Liver (tissue), 8 donors: ENCODE measurements at regions not wholly inside any gene's neighbourhood (a gene's known extent, or its start where the extent isn't known, plus 50 kb on each side); places are given as distances from the start of the nearest gene placed in this dataset.

Experiments used
- DNase-seq: peaks from one replicate; pipeline ENCODE4 v3.0.0-alpha.2; 2017; ENCODE audit warnings: low spot score
- H3K27ac ChIP-seq, 2 donors: one replicate each; pipeline ENCODE4 v1.7.0; 2013; ENCODE audit warnings: inconsistent platforms in 2 of 2, low read length in 2 of 2, control low read depth in 1 of 2, low read depth in 1 of 2, mild to moderate bottlenecking in 1 of 2
- H3K27me3 ChIP-seq, 4 donors: one replicate each; pipeline versions ENCODE4 v1.6.1 to v1.7.0; 2013; ENCODE audit warnings: low read length in 3 of 4, inconsistent platforms in 1 of 4, mild to moderate bottlenecking in 1 of 4, moderate library complexity in 1 of 4; ENCODE audit not compliant: control insufficient read depth in 4 of 4, insufficient read depth in 4 of 4
- H3K36me3 ChIP-seq, 4 donors: one replicate each; pipeline versions ENCODE4 v1.6.1 to v1.7.0; 2013; ENCODE audit warnings: low read length in 3 of 4, mild to moderate bottlenecking in 3 of 4, low read depth in 1 of 4, moderate library complexity in 1 of 4; ENCODE audit not compliant: control insufficient read depth in 4 of 4, insufficient read depth in 3 of 4
- H3K4me1 ChIP-seq, 4 donors: one replicate each; pipeline versions ENCODE4 v1.6.1 to v1.7.0; 2013; ENCODE audit warnings: low read length in 3 of 4, mild to moderate bottlenecking in 3 of 4, moderate library complexity in 1 of 4; ENCODE audit not compliant: control insufficient read depth in 4 of 4, insufficient read depth in 4 of 4
- H3K4me3 ChIP-seq, 3 donors: one replicate each; pipeline versions ENCODE4 v1.6.1 to v1.7.0; 2013; ENCODE audit warnings: low read length in 3 of 3, control low read depth in 1 of 3, low read depth in 1 of 3, mild to moderate bottlenecking in 1 of 3
- H3K9ac ChIP-seq, 2 donors: one replicate each; pipeline ENCODE4 v1.7.0; 2013; ENCODE audit warnings: low read length in 2 of 2, mild to moderate bottlenecking in 2 of 2, moderate library complexity in 2 of 2, control low read depth in 1 of 2, low read depth in 1 of 2
- H3K9me3 ChIP-seq, 4 donors: one replicate each; pipeline versions ENCODE4 v1.6.1 to v1.7.0; 2013; ENCODE audit warnings: low read length in 3 of 4; ENCODE audit not compliant: control insufficient read depth in 4 of 4
- EGR1 ChIP-seq, 2 donors: IDR thresholded peaks; 2 replicates each; pipeline ENCODE4 v1.6.1; 2016 to 2018; ENCODE audit warnings: antibody characterized with exemption in 2 of 2, low read depth in 2 of 2
- FOXA1 ChIP-seq: IDR thresholded peaks from 2 replicates; pipeline ENCODE4 v1.6.1; 2016; ENCODE audit warnings: antibody characterized with exemption
- GABPA ChIP-seq, 2 donors: IDR thresholded peaks in 1 of 2; conservative IDR thresholded peaks in 1 of 2; 2 replicates each; pipeline ENCODE4 v1.6.1; 2016; ENCODE audit warnings: antibody characterized with exemption in 2 of 2, mild to moderate bottlenecking in 1 of 2, moderate library complexity in 1 of 2
- HNF4A ChIP-seq, 2 donors: conservative IDR thresholded peaks; 2 replicates each; pipeline ENCODE4 v1.6.1; 2016; ENCODE audit warnings: antibody characterized with exemption in 2 of 2, mild to moderate bottlenecking in 2 of 2
- HNF4G ChIP-seq: IDR thresholded peaks from 2 replicates; pipeline ENCODE4 v1.6.1; 2016; ENCODE audit warnings: antibody characterized with exemption
- NR2F2 ChIP-seq: IDR thresholded peaks from 2 replicates; pipeline ENCODE4 v1.6.1; 2016; ENCODE audit warnings: antibody characterized with exemption
- RAD21 ChIP-seq, 2 donors: IDR thresholded peaks; 2 replicates each; pipeline ENCODE4 v1.6.1; 2016; ENCODE audit warnings: antibody characterized with exemption in 2 of 2, mild to moderate bottlenecking in 2 of 2
- RXRA ChIP-seq, 2 donors: IDR thresholded peaks; 2 replicates each; pipeline ENCODE4 v1.6.1; 2017 to 2018; ENCODE audit warnings: antibody characterized with exemption in 2 of 2, mild to moderate bottlenecking in 1 of 2
- SP1 ChIP-seq: IDR thresholded peaks from 2 replicates; pipeline ENCODE4 v1.6.1; 2018; ENCODE audit warnings: antibody characterized with exemption, mild to moderate bottlenecking
- TAF1 ChIP-seq: conservative IDR thresholded peaks from 2 replicates; pipeline ENCODE4 v1.6.1; 2016; ENCODE audit warnings: antibody characterized with exemption, mild to moderate bottlenecking
- YY1 ChIP-seq: IDR thresholded peaks from 2 replicates; pipeline ENCODE4 v1.6.1; 2016; ENCODE audit warnings: antibody characterized with exemption, mild to moderate bottlenecking
- WGBS: extraction: QIAGEN DNeasy Blood & Tissue Kit; methylation state at CpG from one replicate; pipeline ENCODE4 v1.1.7; 2013; 5-methylcytosine and 5-hydroxymethylcytosine counted together
- TF ChIP-seq, protein P1 (sequence below): IDR thresholded peaks from 2 replicates; pipeline ENCODE4 v1.6.1; 2016; ENCODE audit warnings: antibody characterized with exemption
- TF ChIP-seq, protein P2 (sequence below): fragments of 150-350 bp; IDR thresholded peaks from 2 replicates; pipeline ENCODE4 v1.5.1; 2017; ENCODE audit warnings: improper control_type of control experiment, low read depth, low read length; ENCODE audit not compliant: missing input control
- TF ChIP-seq, protein P3 (sequence below): IDR thresholded peaks from 2 replicates; pipeline ENCODE4 v1.6.1; 2016; ENCODE audit warnings: antibody characterized with exemption
- donor health status: healthy.
- donor health status: healthy.
- donor health status: healthy.
- donor health status: healthy.
- donor health status: healthy.

DNA sequence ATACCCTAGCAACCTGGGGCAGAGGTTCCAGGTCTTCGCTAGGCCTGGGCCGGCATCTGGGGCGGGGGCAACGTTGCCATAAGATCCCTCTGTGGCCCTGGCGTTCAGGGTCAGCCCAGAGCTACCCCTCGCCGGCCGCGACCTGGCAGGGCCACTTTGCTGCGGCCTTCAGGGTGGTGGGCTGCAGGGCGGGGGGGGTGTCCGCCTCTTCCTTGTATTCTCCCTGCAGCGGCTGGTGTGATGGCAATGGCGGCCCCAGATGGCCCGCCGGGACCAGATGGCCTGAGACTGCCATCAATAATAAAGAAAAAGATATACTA lies 539.2 kb upstream of the POT1 start:
- TF ChIP-seq SP1: no peak
- TF ChIP-seq NR2F2: no peak
- no peak for TF ChIP-seq GABPA (IDR thresholded peaks at IDR 0.05 in 1 of 2, conservative IDR thresholded peaks at IDR 0.05 in 1 of 2)
- no peak for TF ChIP-seq YY1
- no peak for TF ChIP-seq FOXA1
- Histone ChIP-seq H3K36me3 (no peaks in the 10 kb centered on the region), H3K9ac (no peak overlapping the region), H3K27ac (no peak overlapping the region), H3K4me1 (no peaks in the 10 kb centered on the region), H3K27me3 (no peaks in the 10 kb centered on the region), H3K4me3 (no peak overlapping the region), H3K9me3 (no peaks in the 10 kb centered on the region)
- no peak for DNase-seq
- WGBS: 92% methylated on average over 16 of the region's 16 CpGs

DNA sequence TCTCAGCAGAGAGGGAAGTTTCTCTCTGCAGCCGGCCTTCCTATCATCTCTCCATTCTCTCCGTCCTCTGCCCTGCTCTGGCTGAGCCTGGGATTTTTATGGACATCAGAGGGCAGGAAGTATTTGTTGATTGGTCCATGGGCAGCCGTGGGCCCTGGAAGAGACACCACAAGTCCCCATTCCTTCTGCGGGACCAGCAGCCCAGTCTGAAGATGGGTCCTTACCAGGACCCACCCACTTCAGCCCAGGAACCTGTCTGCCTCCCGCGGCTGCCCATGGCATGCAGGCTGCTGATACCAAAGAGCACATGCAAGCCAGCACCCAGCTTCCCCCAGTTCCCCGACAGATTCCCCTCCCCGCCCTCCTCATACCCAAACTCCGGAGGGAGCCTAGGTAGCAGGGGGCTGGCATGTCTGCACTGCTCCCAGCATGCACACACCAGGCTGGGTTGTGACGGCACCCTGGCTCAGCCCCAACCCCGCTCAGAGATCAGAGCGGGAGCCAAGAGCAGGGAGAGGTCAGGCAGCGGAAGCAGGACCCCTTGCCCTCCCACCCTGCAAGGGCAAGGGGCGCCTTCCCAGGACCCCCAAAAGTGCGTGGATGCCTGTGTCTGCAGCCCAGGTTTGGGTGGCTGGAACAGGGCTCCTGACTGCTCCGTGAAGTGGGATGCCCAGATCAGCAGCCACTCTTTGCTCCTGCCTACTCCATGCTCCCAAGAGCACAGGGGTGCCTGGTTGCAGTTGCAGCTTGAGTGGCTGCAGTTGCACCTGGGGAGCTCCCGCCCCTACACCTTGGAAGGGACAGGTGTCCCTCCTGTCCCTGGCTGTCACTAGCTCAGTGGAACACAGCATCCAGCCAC lies 538.6 kb upstream of the POT1 start:
- Histone ChIP-seq H3K4me1 (no peaks in the 10 kb centered on the region), H3K27ac (no peak overlapping the region), H3K9ac (no peak overlapping the region), H3K27me3 (no peaks in the 10 kb centered on the region), H3K4me3 (no peak overlapping the region), H3K9me3 (no peaks in the 10 kb centered on the region), H3K36me3 (no peaks in the 10 kb centered on the region)
- no peak for TF ChIP-seq RXRA (IDR thresholded peaks at IDR 0.05)
- TF ChIP-seq EGR1 (IDR thresholded peaks at IDR 0.05; ENCODE audit: low read depth in 2 of 2): no peak
- TF ChIP-seq, protein P1, sequence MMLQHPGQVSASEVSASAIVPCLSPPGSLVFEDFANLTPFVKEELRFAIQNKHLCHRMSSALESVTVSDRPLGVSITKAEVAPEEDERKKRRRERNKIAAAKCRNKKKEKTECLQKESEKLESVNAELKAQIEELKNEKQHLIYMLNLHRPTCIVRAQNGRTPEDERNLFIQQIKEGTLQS: no peak
- TF ChIP-seq YY1: no peak
- no peak for TF ChIP-seq GABPA (IDR thresholded peaks at IDR 0.05 in 1 of 2, conservative IDR thresholded peaks at IDR 0.05 in 1 of 2)
- no peak for TF ChIP-seq HNF4G
- TF ChIP-seq, protein P2, sequence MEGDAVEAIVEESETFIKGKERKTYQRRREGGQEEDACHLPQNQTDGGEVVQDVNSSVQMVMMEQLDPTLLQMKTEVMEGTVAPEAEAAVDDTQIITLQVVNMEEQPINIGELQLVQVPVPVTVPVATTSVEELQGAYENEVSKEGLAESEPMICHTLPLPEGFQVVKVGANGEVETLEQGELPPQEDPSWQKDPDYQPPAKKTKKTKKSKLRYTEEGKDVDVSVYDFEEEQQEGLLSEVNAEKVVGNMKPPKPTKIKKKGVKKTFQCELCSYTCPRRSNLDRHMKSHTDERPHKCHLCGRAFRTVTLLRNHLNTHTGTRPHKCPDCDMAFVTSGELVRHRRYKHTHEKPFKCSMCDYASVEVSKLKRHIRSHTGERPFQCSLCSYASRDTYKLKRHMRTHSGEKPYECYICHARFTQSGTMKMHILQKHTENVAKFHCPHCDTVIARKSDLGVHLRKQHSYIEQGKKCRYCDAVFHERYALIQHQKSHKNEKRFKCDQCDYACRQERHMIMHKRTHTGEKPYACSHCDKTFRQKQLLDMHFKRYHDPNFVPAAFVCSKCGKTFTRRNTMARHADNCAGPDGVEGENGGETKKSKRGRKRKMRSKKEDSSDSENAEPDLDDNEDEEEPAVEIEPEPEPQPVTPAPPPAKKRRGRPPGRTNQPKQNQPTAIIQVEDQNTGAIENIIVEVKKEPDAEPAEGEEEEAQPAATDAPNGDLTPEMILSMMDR: no peak
- TF ChIP-seq, protein P3, sequence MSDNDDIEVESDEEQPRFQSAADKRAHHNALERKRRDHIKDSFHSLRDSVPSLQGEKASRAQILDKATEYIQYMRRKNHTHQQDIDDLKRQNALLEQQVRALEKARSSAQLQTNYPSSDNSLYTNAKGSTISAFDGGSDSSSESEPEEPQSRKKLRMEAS: no peak
- no peak for TF ChIP-seq TAF1
- WGBS: 82% methylated on average over 17 of the region's 17 CpGs
- no peak for DNase-seq

DNA sequence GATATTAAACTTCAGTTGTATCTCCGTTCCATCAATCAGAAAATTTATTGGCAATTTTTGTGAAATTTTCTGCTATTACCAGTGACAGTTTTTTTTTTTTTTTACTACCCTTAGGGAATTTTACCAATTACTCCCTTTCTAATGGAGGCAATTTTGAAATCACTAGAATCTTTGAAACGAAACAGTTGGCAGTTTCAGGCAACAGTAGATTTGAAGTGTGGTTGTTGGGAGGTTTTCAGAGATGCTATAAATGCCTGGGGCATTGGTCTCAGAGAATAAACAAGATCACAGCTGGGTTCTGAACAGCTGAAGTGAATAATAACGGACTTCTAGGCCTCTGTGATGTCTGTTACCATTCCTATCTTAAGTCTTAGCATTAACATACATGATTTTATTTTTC lies 535.9 kb upstream of the POT1 start:
- H3K4me3 ChIP-seq: no peak overlapping the region
- DNase-seq: no peak
- H3K9ac ChIP-seq: no peak overlapping the region
- no peak overlapping the region for H3K27ac ChIP-seq
- H3K4me1 ChIP-seq: no peaks in the 10 kb centered on the region
- H3K9me3 ChIP-seq: no peaks in the 10 kb centered on the region
- TF ChIP-seq TAF1 (no peak), HNF4A (conservative IDR thresholded peaks at IDR 0.05) (no peak), RAD21 (IDR thresholded peaks at IDR 0.05) (no peak), NR2F2 (no peak), EGR1 (IDR thresholded peaks at IDR 0.05; ENCODE audit: low read depth in 2 of 2) (no peak)
- no peaks in the 10 kb centered on the region for H3K36me3 ChIP-seq
- no peaks in the 10 kb centered on the region for H3K27me3 ChIP-seq
- WGBS: 53% methylated on average over 3 of the region's 3 CpGs
